OCI-LY1 (cell line): ENCODE measurements at regions not wholly inside any gene's neighbourhood (a gene's known extent, or its start where the extent isn't known, plus 50 kb on each side); places are given as distances from the start of the nearest gene placed in this dataset.

Source experiments
- EZH2 ChIP-seq: fragments of 200-600 bp; sonication (generic), shearing (Covaris generic); IDR thresholded peaks from 2 replicates; pipeline ENCODE4 v1.8.0; 2017; ENCODE audit warnings: borderline replicate concordance, mixed run types, mild to moderate bottlenecking, antibody characterized with exemption, low read length, moderate library complexity, mixed read lengths
- TF ChIP-seq, protein P1 (sequence below): fragments of 200-600 bp; sonication (generic), shearing (Covaris generic); IDR thresholded peaks from 2 replicates; pipeline ENCODE4 v1.5.1; 2017; ENCODE audit warnings: mild to moderate bottlenecking, antibody characterized with exemption, low read length, moderate library complexity, mixed read lengths

DNA sequence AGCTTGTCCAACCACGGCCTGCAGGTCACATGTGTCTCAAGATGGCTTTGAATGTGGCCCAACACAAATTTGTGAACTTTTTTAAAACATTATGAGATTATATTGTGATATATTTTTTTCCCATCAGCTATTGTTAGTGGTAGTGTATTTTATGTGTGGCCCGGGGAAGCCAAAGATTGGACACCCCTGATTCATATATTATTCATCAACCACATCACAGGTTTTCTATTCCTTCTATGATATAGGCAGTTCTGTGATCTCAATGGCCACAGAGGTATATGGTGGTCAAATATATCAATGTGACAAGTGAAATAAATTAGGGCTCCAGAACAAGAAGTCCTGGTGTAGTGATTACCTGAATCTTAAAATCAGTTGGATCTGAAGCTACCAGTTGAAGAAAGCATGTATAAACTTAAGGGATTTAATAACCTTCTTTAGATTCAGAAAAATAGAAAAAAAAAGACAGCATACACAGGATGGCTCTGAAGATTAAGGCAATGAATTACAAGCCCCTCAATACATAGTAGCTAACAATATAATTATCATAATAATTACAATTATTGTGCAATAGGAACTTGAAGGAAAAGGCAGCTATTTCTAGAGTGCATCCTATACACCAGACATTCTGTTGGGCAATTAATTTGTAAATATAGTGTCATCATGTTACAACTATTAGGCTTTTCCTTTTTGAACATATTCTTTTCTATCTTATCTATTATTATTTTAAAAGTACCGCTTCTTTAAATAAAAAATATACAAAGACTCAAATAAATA lies 530.4 kb upstream of the PTPRD start:
- TF ChIP-seq, protein P1, sequence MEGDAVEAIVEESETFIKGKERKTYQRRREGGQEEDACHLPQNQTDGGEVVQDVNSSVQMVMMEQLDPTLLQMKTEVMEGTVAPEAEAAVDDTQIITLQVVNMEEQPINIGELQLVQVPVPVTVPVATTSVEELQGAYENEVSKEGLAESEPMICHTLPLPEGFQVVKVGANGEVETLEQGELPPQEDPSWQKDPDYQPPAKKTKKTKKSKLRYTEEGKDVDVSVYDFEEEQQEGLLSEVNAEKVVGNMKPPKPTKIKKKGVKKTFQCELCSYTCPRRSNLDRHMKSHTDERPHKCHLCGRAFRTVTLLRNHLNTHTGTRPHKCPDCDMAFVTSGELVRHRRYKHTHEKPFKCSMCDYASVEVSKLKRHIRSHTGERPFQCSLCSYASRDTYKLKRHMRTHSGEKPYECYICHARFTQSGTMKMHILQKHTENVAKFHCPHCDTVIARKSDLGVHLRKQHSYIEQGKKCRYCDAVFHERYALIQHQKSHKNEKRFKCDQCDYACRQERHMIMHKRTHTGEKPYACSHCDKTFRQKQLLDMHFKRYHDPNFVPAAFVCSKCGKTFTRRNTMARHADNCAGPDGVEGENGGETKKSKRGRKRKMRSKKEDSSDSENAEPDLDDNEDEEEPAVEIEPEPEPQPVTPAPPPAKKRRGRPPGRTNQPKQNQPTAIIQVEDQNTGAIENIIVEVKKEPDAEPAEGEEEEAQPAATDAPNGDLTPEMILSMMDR, result no peak
- no peak for TF ChIP-seq EZH2
